Fibroblast of mammary gland (primary cell): ENCODE measurements at regions not wholly inside any gene's neighbourhood (a gene's known extent, or its start where the extent isn't known, plus 50 kb on each side); places are given as distances from the start of the nearest gene placed in this dataset.

Source experiments
- DNase-seq: peaks from one replicate; pipeline ENCODE4 v3.0.0-alpha.2; 2010; ENCODE audit warnings: low read depth
- H3K4me3 ChIP-seq: 2 replicates; pipeline ENCODE4 v1.5.1; 2011; ENCODE audit warnings: low read depth, mild to moderate bottlenecking, low read length, moderate library complexity; ENCODE audit not compliant: control insufficient read depth
- CTCF ChIP-seq: conservative IDR thresholded peaks from 2 replicates; pipeline ENCODE4 v1.5.1; 2011; ENCODE audit warnings: low read depth, low read length, inconsistent platforms; ENCODE audit not compliant: control insufficient read depth, insufficient read depth

GRCh38 chr9:25889661-25890060, 211.4 kb upstream of the TUSC1 start:
- no peak overlapping the region for H3K4me3 ChIP-seq
- no peak for DNase-seq
- TF ChIP-seq CTCF = no peak

- DNase-seq = no peak
- H3K4me3 ChIP-seq = no peak overlapping the region
- no peak for TF ChIP-seq CTCF
These were observed 198.0 kb upstream of the TUSC1 start for GRCh38 chr9:25876248-25876647.

- no peak overlapping the region for H3K4me3 ChIP-seq
- no peak for DNase-seq
- no peak for TF ChIP-seq CTCF
These were observed 186.3 kb upstream of the TUSC1 start for GRCh38 chr9:25864509-25864908.

- no peak overlapping the region for H3K4me3 ChIP-seq
- no peak for DNase-seq
- TF ChIP-seq CTCF = no peak
These were observed 183.2 kb upstream of the TUSC1 start for GRCh38 chr9:25861421-25861820.

GRCh38 chr9:25857147-25857546, 178.9 kb upstream of the TUSC1 start:
- no peak for TF ChIP-seq CTCF
- H3K4me3 ChIP-seq = no peak overlapping the region
- DNase-seq = no peak

- no peak for DNase-seq
- H3K4me3 ChIP-seq = no peak overlapping the region
- no peak for TF ChIP-seq CTCF
These were observed 172.6 kb upstream of the TUSC1 start for GRCh38 chr9:25850803-25851202.

GRCh38 chr9:25845867-25846266, 167.6 kb upstream of the TUSC1 start:
- TF ChIP-seq CTCF = no peak
- DNase-seq = no peak
- no peak overlapping the region for H3K4me3 ChIP-seq
